ENCODE measurements at regions not wholly inside any gene's neighbourhood (a gene's known extent, or its start where the extent isn't known, plus 50 kb on each side); places are given as distances from the start of the nearest gene placed in this dataset.

GRCh38 chr14:104329793-104330192 is 191.4 kb downstream of the KIF26A start:
- TF ChIP-seq CTCF (IDR thresholded peaks at IDR 0.05), result no peak
- TF ChIP-seq POLR2A (IDR thresholded peaks at IDR 0.05), result no peak

Data from adrenal gland (tissue), 5 donors.